ENCODE measurements at regions not wholly inside any gene's neighbourhood (a gene's known extent, or its start where the extent isn't known, plus 50 kb on each side); places are given as distances from the start of the nearest gene placed in this dataset.
"Not testable (repeated sequence)": the region's sequence is repeated elsewhere in the genome, so short reads cannot be mapped to it uniquely, and the experiment has no call there.

- not testable (repeated sequence) for TF ChIP-seq CTCF (IDR thresholded peaks at IDR 0.05; ENCODE audit: low read depth, low read length, missing input control); ATF3 (IDR thresholded peaks at IDR 0.05); MAX (IDR thresholded peaks at IDR 0.05); REST (IDR thresholded peaks at IDR 0.05); RXRA (IDR thresholded peaks at IDR 0.05); TAF1 (conservative IDR thresholded peaks at IDR 0.05); HNF4A (conservative IDR thresholded peaks at IDR 0.05); JUND (IDR thresholded peaks at IDR 0.05); NR2F2 (IDR thresholded peaks at IDR 0.05); RAD21 (IDR thresholded peaks at IDR 0.05); SP1 (IDR thresholded peaks at IDR 0.05); YY1 (IDR thresholded peaks at IDR 0.05)
These were observed 341.1 kb upstream of the DEFB115 start for GRCh38 chr20:30916404-30916803.

Data from liver (tissue), 3 donors.